ENCODE measurements at regions not wholly inside any gene's neighbourhood (a gene's known extent, or its start where the extent isn't known, plus 50 kb on each side); places are given as distances from the start of the nearest gene placed in this dataset.

- TF ChIP-seq, protein P1, sequence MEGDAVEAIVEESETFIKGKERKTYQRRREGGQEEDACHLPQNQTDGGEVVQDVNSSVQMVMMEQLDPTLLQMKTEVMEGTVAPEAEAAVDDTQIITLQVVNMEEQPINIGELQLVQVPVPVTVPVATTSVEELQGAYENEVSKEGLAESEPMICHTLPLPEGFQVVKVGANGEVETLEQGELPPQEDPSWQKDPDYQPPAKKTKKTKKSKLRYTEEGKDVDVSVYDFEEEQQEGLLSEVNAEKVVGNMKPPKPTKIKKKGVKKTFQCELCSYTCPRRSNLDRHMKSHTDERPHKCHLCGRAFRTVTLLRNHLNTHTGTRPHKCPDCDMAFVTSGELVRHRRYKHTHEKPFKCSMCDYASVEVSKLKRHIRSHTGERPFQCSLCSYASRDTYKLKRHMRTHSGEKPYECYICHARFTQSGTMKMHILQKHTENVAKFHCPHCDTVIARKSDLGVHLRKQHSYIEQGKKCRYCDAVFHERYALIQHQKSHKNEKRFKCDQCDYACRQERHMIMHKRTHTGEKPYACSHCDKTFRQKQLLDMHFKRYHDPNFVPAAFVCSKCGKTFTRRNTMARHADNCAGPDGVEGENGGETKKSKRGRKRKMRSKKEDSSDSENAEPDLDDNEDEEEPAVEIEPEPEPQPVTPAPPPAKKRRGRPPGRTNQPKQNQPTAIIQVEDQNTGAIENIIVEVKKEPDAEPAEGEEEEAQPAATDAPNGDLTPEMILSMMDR (IDR thresholded peaks at IDR 0.05; ENCODE audit: poor library complexity): no peak
- TF ChIP-seq EZH2phosphoT487 (IDR thresholded peaks at IDR 0.05; ENCODE audit: low read depth, severe bottlenecking, unreplicated experiment) (no peak), EZH2 (IDR thresholded peaks at IDR 0.05; ENCODE audit: borderline replicate concordance) (no peak)
Measured at GRCh38 chr14:56979936-56980335, 169.7 kb upstream of the OTX2 start.

Data from hepatocyte (in vitro differentiated cells).